Hematopoietic multipotent progenitor cell treated with erythropoietin and hydrocortisone succinate and interleukin-3 and kit ligand, for 6 days (in vitro differentiated cells): ENCODE measurements at regions not wholly inside any gene's neighbourhood (a gene's known extent, or its start where the extent isn't known, plus 50 kb on each side); places are given as distances from the start of the nearest gene placed in this dataset.
A peak's percentile ranks its signal among the peaks of the same experiment; 100 is the strongest.

Experiments
- DNase-seq: peaks from one replicate; pipeline ENCODE4 v3.0.0-alpha.2; 2015

- DNase-seq: no peak
Measured at GRCh38 chr6:167524261-167525111, 199.6 kb downstream of the TTLL2 start.

GRCh38 chr6:167525774-167526173 is 200.9 kb downstream of the TTLL2 start:
- no peak for DNase-seq

- no peak for DNase-seq
Measured at GRCh38 chr6:167526465-167527368, 201.8 kb downstream of the TTLL2 start.

GRCh38 chr6:167528239-167528638 is 203.4 kb downstream of the TTLL2 start:
- no peak for DNase-seq

GRCh38 chr6:167528976-167529375 is 204.1 kb downstream of the TTLL2 start:
- DNase-seq: no peak

GRCh38 chr6:167529444-167530335 is 204.8 kb downstream of the TTLL2 start:
- no peak for DNase-seq

- no peak for DNase-seq
Measured at GRCh38 chr6:167530951-167531350, 206.1 kb downstream of the TTLL2 start.

- no peak for DNase-seq
Measured at GRCh38 chr6:167532410-167533288, 207.8 kb downstream of the TTLL2 start.

GRCh38 chr6:167533851-167534250 is 209.0 kb downstream of the TTLL2 start:
- no peak for DNase-seq

- no peak for DNase-seq
Measured at GRCh38 chr6:167537816-167538215, 212.9 kb downstream of the TTLL2 start.

GRCh38 chr6:167538746-167539145 is 213.9 kb downstream of the TTLL2 start:
- no peak for DNase-seq

GRCh38 chr6:167540796-167541195 is 215.9 kb downstream of the TTLL2 start:
- no peak for DNase-seq

GRCh38 chr6:167541544-167541943 is 216.7 kb downstream of the TTLL2 start:
- no peak for DNase-seq

GRCh38 chr6:167543602-167544497 is 219.0 kb downstream of the TTLL2 start:
- DNase-seq: no peak

GRCh38 chr6:167546611-167547327 is 221.9 kb downstream of the TTLL2 start:
- DNase-seq: no peak

- no peak for DNase-seq
Measured at GRCh38 chr6:167547328-167547692, 222.4 kb downstream of the TTLL2 start.

GRCh38 chr6:167547751-167548150 is 222.9 kb downstream of the TTLL2 start:
- DNase-seq: peak; percentile 4

- no peak for DNase-seq
Measured at GRCh38 chr6:167548451-167548850, 223.6 kb downstream of the TTLL2 start.

GRCh38 chr6:167549213-167549612 is 224.3 kb downstream of the TTLL2 start:
- DNase-seq: no peak
